ACHN (cell line): ENCODE measurements at regions not wholly inside any gene's neighbourhood (a gene's known extent, or its start where the extent isn't known, plus 50 kb on each side); places are given as distances from the start of the nearest gene placed in this dataset.
A peak's percentile ranks its signal among the peaks of the same experiment; 100 is the strongest.
"Not testable (repeated sequence)": the region's sequence is repeated elsewhere in the genome, so short reads cannot be mapped to it uniquely, and the experiment has no call there.

Source experiments
- DNase-seq: peaks from one replicate; pipeline ENCODE4 v3.0.0-alpha.2; 2015
- in situ Hi-C: cut with HindIII; loops from 2 replicates; pipeline ENCODE4 v1.10.0; 2017; ENCODE audit warnings: low sequenced_read_pairs, low pct_ligation_motif_present, low pct_unique_long_range_greater_than_20kb

- in situ Hi-C loops, DNase-seq: not testable (repeated sequence)
Measured at GRCh38 chrX:110904747-110905146, 109.1 kb upstream of the CHRDL1 start.

GRCh38 chrX:110881971-110882370, 86.4 kb upstream of the CHRDL1 start:
- no peak for DNase-seq
- in situ Hi-C loops = no loop called here

GRCh38 chrX:110877326-110877725, 81.7 kb upstream of the CHRDL1 start:
- in situ Hi-C loops = no loop called here
- DNase-seq = no peak

GRCh38 chrX:110871839-110872238, 76.2 kb upstream of the CHRDL1 start:
- in situ Hi-C loops = no loop called here
- DNase-seq = no peak

GRCh38 chrX:110866421-110866820, 70.8 kb upstream of the CHRDL1 start:
- in situ Hi-C loops = no loop called here
- no peak for DNase-seq

- no peak for DNase-seq
- in situ Hi-C loops = no loop called here
Measured at GRCh38 chrX:110863883-110864282, 68.3 kb upstream of the CHRDL1 start.

- in situ Hi-C loops = no loop called here
- DNase-seq = no peak
Measured at GRCh38 chrX:110858565-110858964, 62.9 kb upstream of the CHRDL1 start.

- in situ Hi-C loops = no loop called here
- no peak for DNase-seq
Measured at GRCh38 chrX:110853610-110854009, 58.0 kb upstream of the CHRDL1 start.

- peak; percentile 27 for DNase-seq
- in situ Hi-C loops = no loop called here
Measured at GRCh38 chrX:110852180-110852579, 56.6 kb upstream of the CHRDL1 start.

- in situ Hi-C loops = no loop called here
- DNase-seq = peak; percentile 36
Measured at GRCh38 chrX:110851780-110852179, 56.2 kb upstream of the CHRDL1 start.

- in situ Hi-C loops = loop anchor here (25.0 kb wide), 1 partner anchor 410 kb away; no protein-coding TSS in a partner anchor
- peak; percentile 51 for DNase-seq
Measured at GRCh38 chrX:110847334-110847733, 51.7 kb upstream of the CHRDL1 start.

- no peak for DNase-seq
- in situ Hi-C loops = loop anchor here (25.0 kb wide), 1 partner anchor 409 kb away; no protein-coding TSS in a partner anchor
Measured at GRCh38 chrX:110846071-110846470, 50.5 kb upstream of the CHRDL1 start.
